Erythroblast (primary cell): ENCODE measurements at regions not wholly inside any gene's neighbourhood (a gene's known extent, or its start where the extent isn't known, plus 50 kb on each side); places are given as distances from the start of the nearest gene placed in this dataset.

Experiments
- GATA1 ChIP-seq: IDR thresholded peaks from 2 replicates; pipeline ENCODE4 v1.6.1; 2011; ENCODE audit warnings: low read depth, mild to moderate bottlenecking, control low read depth, low read length, moderate library complexity
- POLR2A ChIP-seq: IDR thresholded peaks from 2 replicates; pipeline ENCODE4 v1.6.1; 2011; ENCODE audit warnings: mild to moderate bottlenecking, low read length

GRCh38 chr2:168307379-168307778 is 60.0 kb upstream of the STK39 start:
- no peak for TF ChIP-seq POLR2A
- TF ChIP-seq GATA1, result no peak
